Mesenteric fat pad (tissue), 1 donor: ENCODE measurements at regions not wholly inside any gene's neighbourhood (a gene's known extent, or its start where the extent isn't known, plus 50 kb on each side); places are given as distances from the start of the nearest gene placed in this dataset.

Experiments
- DNase-seq: peaks from one replicate; pipeline ENCODE4 v3.0.0-alpha.2; 2020; ENCODE audit warnings: low spot score
- donor health status: DM: yes; HTN: yes; CAD: no.

GRCh38 chr13:105806628-105806920 lies 728.9 kb downstream of the EFNB2 start:
- DNase-seq = no peak

- DNase-seq = no peak
Observed at GRCh38 chr13:105805892-105806627, 729.4 kb downstream of the EFNB2 start.

- no peak for DNase-seq
Observed at GRCh38 chr13:105804561-105805190, 730.8 kb downstream of the EFNB2 start.

GRCh38 chr13:105799155-105799554 lies 736.3 kb downstream of the EFNB2 start:
- no peak for DNase-seq

GRCh38 chr13:105798541-105798940 lies 736.9 kb downstream of the EFNB2 start:
- DNase-seq = no peak

- DNase-seq = no peak
Observed at GRCh38 chr13:105796081-105796480, 739.4 kb downstream of the EFNB2 start.

GRCh38 chr13:105790923-105791322 lies 744.5 kb downstream of the EFNB2 start:
- DNase-seq = no peak

- no peak for DNase-seq
Observed at GRCh38 chr13:105788530-105788929, 746.9 kb downstream of the EFNB2 start.

GRCh38 chr13:105787632-105788031 lies 747.8 kb downstream of the EFNB2 start:
- no peak for DNase-seq

- no peak for DNase-seq
Observed at GRCh38 chr13:105785436-105785835, 750.0 kb downstream of the EFNB2 start.

- DNase-seq = no peak
Observed at GRCh38 chr13:105783261-105783660, 752.2 kb downstream of the EFNB2 start.

- no peak for DNase-seq
Observed at GRCh38 chr13:105778196-105778595, 757.3 kb downstream of the EFNB2 start.

- DNase-seq = no peak
Observed at GRCh38 chr13:105774739-105775460, 760.6 kb downstream of the EFNB2 start.

- DNase-seq = no peak
Observed at GRCh38 chr13:105773863-105774538, 761.5 kb downstream of the EFNB2 start.

- DNase-seq = no peak
Observed at GRCh38 chr13:105773241-105773640, 762.2 kb downstream of the EFNB2 start.

GRCh38 chr13:105764486-105764885 lies 771.0 kb downstream of the EFNB2 start:
- no peak for DNase-seq

GRCh38 chr13:105763851-105764250 lies 771.6 kb downstream of the EFNB2 start:
- DNase-seq = no peak

GRCh38 chr13:105762096-105762495 lies 773.4 kb downstream of the EFNB2 start:
- no peak for DNase-seq

GRCh38 chr13:105758918-105759860 lies 776.3 kb downstream of the EFNB2 start:
- no peak for DNase-seq

GRCh38 chr13:105740739-105741138 lies 794.7 kb downstream of the EFNB2 start:
- no peak for DNase-seq

GRCh38 chr13:105737688-105738087 lies 797.8 kb downstream of the EFNB2 start:
- no peak for DNase-seq
